ENCODE measurements at regions not wholly inside any gene's neighbourhood (a gene's known extent, or its start where the extent isn't known, plus 50 kb on each side); places are given as distances from the start of the nearest gene placed in this dataset.
"Not testable (repeated sequence)": the region's sequence is repeated elsewhere in the genome, so short reads cannot be mapped to it uniquely, and the experiment has no call there.

DNA sequence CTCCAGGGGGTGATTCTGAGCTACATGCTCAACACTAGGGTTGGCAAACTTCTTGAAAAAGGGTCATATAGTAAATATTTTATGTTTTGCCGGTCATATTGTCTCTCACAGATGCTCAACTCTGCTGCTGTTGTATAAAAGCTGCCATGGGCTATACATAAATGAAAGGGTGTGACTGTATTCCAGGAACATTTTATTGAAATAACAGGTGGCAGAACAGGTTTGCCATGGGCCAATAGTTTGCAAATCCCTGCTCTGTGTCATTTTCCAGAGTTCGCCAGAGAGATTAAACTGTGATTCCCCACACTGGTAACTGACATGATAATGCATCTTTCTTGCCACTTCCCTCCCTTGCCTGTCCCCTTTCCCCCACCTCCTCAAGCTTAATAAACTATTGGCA lies 144.1 kb downstream of the NPIPA8 start:
- in situ Hi-C loops (cut with MboI; ENCODE audit: low pct_unique_long_range_greater_than_20kb in 2 of 9, low sequenced_read_pairs in 9 of 9, unreplicated experiment in 9 of 9): not testable (repeated sequence)
- no CpG with 5 or more reads among the region's 2 CpGs for WGBS, 10 experiments

DNA sequence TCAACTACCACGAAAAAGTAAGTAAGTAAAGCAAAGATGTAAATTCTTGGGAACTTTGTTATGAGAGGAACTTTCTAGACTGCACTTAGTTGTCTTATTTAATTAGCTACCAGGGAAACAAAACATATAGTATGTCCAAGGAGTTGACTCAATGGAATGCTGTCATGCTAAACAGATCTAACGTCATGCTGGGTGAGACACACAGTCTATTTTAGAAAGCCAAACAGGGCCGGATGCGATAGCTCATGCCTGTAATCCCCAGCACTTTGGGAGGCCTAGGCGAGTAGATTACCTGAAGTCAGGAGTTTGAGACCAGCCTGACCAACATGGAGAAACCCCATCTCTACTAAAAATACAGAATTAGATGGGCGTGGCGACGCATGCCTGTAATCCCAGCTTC lies 146.4 kb downstream of the NPIPA8 start:
- peak in 4 of 8 experiments; percentile 35 to 91 (median 75) for ATAC-seq (replicated peaks in 6 of 8)
- H3K27ac ChIP-seq; in situ Hi-C loops (cut with MboI; ENCODE audit: low pct_unique_long_range_greater_than_20kb in 2 of 9, low sequenced_read_pairs in 9 of 9, unreplicated experiment in 9 of 9): not testable (repeated sequence)

More for the DNA sequence above, 144.1 kb downstream of the NPIPA8 start:
- H3K4me1 ChIP-seq (replicated peaks in 1 of 2); H3K4me3 ChIP-seq; ATAC-seq (replicated peaks in 6 of 8); H3K27ac ChIP-seq: not testable (repeated sequence)

DNA sequence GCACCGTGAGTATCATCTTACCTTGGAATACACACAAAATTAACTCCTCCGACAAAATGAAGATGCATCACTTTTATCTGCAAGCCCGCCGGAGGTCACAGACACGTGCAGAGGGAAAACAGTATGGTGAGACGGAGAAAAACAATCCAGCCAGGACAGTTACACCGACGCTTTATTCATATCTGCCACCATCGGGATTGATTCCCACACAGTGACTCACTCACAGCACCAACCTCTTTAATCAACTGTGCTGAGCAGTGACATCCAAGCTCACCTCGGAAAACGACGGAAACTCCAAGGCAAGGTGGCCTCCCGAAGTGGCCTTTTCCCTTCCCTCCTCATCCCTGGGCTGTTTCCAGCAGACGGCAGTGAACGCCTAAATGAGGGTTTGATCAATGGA lies 151.8 kb downstream of the NPIPA8 start:
- H3K4me1 ChIP-seq (replicated peaks in 1 of 2); in situ Hi-C loops (cut with MboI; ENCODE audit: low pct_unique_long_range_greater_than_20kb in 2 of 9, low sequenced_read_pairs in 9 of 9, unreplicated experiment in 9 of 9); H3K4me3 ChIP-seq; H3K27ac ChIP-seq: not testable (repeated sequence)
- peak in 5 of 8 experiments; percentile 52 to 97 (median 86) for ATAC-seq (replicated peaks in 6 of 8)
- no CpG with 5 or more reads among the region's 15 CpGs for WGBS, 10 experiments

More for the DNA sequence above, 146.4 kb downstream of the NPIPA8 start:
- no CpG with 5 or more reads among the region's 8 CpGs for WGBS, 10 experiments
- not testable (repeated sequence) for H3K4me1 ChIP-seq (replicated peaks in 1 of 2); H3K4me3 ChIP-seq

DNA sequence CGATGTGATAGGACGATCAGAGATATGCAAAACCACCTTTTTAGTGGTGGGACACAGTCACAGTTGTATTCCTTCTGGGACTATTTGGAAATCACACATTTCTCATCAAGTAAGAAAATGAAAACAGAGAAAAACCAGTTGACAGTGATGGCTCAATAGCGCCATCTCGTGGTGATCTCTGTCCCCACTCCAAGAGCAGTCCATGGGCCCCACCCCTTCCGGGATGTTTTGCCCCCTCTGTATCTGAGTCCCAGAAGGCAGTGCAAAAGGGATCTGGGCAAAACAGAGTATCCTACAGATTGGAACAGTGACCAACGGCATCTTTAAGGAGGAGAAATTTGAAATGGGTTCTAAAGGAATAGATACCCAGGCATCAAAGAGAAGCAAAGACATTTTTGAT lies 155.5 kb downstream of the NPIPA8 start:
- ATAC-seq (replicated peaks in 6 of 8): peak in 4 of 8 experiments; percentile 40 to 82 (median 66)
- no CpG with 5 or more reads among the region's 6 CpGs for WGBS, 10 experiments
- H3K4me3 ChIP-seq; H3K4me1 ChIP-seq (replicated peaks in 1 of 2); H3K27ac ChIP-seq; in situ Hi-C loops (cut with MboI; ENCODE audit: low pct_unique_long_range_greater_than_20kb in 2 of 9, low sequenced_read_pairs in 9 of 9, unreplicated experiment in 9 of 9): not testable (repeated sequence)

DNA sequence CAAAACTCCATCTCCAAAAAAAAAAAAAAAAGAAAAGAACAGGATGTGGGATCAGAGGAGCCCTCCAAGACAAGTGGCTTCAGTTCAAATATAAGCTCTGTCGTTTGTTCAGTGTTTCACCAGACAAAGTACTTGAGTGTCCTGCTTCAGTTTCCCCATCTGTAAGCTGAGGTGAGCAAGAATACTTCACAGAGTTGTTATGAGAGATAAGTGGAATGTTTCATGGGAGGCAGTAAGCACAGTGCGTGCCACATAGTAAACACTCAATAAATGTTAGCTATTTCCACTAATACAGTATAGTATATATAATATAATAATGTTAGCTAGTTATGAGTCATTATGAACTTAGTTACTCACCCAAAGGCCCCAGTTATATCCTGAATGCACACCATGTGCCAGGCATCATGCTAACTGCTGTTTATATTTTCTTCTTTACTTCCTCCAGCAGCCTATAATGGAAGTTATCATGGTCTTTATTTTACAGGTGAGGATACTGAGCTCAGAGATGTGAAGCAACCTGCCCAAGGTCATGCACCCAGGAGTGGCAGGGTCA lies 162.5 kb downstream of the NPIPA8 start:
- in situ Hi-C loops (cut with MboI; ENCODE audit: low pct_unique_long_range_greater_than_20kb in 2 of 9, low sequenced_read_pairs in 9 of 9, unreplicated experiment in 9 of 9); ATAC-seq (replicated peaks in 6 of 8); H3K4me3 ChIP-seq; H3K27ac ChIP-seq; H3K4me1 ChIP-seq (replicated peaks in 1 of 2): not testable (repeated sequence)
- 13 to 100% (median 60%) methylated on average over 1 to 2 of the region's 2 CpGs; no CpG with 5 or more reads in 6 of the 10 experiments for WGBS, 10 experiments

DNA sequence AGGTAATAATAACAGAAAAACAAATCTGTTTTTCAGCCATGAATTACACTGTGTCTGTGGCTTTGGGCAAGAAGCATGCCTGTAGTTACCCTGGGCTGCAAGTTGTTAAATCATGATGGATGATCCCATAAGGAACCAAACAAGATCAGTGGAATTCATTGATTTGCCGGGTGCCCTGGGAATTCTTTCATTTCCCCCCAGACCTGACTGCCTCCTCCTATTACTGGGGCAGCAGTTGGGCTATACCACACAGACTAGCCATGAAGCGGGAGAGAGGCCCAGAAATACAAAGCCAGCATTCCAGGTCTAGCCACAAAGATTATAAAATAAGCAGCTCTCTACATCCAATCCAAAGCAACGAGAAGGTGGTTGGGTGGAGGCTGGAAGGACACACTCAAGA lies 174.2 kb downstream of the NPIPA8 start:
- ATAC-seq (replicated peaks in 6 of 8): peak in 4 of 8 experiments; percentile 52 to 64 (median 56)
- H3K4me1 ChIP-seq (replicated peaks in 1 of 2); H3K4me3 ChIP-seq; in situ Hi-C loops (cut with MboI; ENCODE audit: low pct_unique_long_range_greater_than_20kb in 2 of 9, low sequenced_read_pairs in 9 of 9, unreplicated experiment in 9 of 9); H3K27ac ChIP-seq: not testable (repeated sequence)
- WGBS, 10 experiments: 100% methylated on average over 1 of the region's 3 CpGs; no CpG with 5 or more reads in 9 of the 10 experiments

DNA sequence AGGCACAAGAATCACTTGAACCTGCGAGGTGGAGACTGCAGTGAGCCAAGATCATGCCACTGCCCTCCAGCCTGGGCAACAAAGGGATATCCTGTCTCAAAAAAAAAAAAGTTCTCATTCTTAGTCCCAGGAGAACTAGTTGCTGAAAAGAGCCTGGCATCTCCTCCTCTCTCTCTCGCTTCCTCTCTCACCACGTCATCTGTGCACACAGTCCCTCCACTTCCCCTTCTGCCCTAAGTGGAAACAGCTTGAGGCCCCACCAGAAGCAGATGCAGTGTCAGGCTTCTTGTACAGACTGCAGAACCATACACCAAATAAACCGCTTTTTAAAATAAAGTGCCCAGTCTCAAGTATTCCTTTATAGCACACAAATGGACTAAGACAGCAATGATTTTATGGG lies 175.3 kb downstream of the NPIPA8 start:
- H3K4me3 ChIP-seq; H3K4me1 ChIP-seq (replicated peaks in 1 of 2); in situ Hi-C loops (cut with MboI; ENCODE audit: low pct_unique_long_range_greater_than_20kb in 2 of 9, low sequenced_read_pairs in 9 of 9, unreplicated experiment in 9 of 9); ATAC-seq (replicated peaks in 6 of 8); H3K27ac ChIP-seq: not testable (repeated sequence)
- 100% methylated on average over 1 of the region's 4 CpGs; no CpG with 5 or more reads in 9 of the 10 experiments for WGBS, 10 experiments

DNA sequence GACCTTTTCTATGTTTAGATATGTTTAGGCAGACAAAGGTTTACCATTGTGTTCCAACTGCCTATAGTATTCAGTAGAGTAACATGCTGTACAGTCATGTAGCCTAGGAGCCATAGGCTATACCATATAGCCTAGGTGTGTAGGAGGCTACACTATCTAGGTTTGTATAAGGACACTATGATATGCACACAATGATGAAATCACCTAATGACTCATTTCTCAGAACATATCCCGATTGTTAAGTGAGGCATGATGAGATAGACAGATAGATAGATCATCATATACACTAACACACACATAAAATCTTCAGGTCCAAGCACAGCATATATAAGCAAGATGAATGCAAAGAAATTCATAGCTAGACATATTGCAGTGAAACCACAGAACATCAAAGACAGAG lies 177.4 kb downstream of the NPIPA8 start:
- in situ Hi-C loops (cut with MboI; ENCODE audit: low pct_unique_long_range_greater_than_20kb in 2 of 9, low sequenced_read_pairs in 9 of 9, unreplicated experiment in 9 of 9); H3K4me3 ChIP-seq; H3K27ac ChIP-seq; H3K4me1 ChIP-seq (replicated peaks in 1 of 2): not testable (repeated sequence)
- WGBS, 10 experiments: no CpG with 5 or more reads among the region's 1 CpG
- ATAC-seq (replicated peaks in 6 of 8): peak in 5 of 8 experiments; percentile 58 to 71 (median 62)

DNA sequence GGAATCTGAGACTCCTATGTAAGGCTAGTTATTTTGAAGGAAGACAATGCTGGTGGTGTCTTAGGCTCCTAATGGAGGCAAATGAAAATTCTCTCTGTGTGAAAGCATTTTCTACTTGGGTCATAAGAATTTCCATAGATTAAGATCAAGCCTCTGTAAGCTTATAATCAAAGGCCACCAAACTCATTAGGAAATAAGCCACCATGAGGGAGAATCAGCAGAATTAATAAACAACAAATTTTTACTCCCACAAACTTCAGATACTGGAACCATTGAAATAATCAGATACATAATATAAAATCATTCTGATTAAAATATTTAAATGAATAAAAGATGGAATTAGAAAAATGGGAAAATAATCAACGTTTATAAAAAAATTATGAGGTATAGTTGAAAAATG lies 178.7 kb downstream of the NPIPA8 start:
- H3K27ac ChIP-seq: not testable (repeated sequence)

DNA sequence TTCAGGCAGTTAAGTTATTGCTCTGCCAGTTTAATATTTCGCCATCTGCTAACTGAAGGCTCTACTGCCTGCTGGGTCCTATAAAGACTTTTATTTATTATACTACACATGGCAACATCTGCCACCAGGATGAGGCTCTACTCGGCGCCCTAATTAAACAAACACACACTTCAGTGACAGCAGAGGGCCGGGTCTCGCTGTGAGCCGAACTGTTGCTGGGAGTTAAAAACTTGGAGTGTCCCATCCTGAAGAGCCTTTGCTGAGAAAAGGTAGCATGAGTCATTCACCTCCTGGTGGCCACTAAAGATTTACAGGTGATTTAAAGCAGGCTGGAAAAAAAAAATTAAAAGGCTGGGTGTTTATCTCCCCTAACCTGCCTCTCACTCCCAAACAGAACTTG lies 183.7 kb downstream of the NPIPA8 start:
- in situ Hi-C loops (cut with MboI; ENCODE audit: low pct_unique_long_range_greater_than_20kb in 2 of 9, low sequenced_read_pairs in 9 of 9, unreplicated experiment in 9 of 9); H3K4me1 ChIP-seq (replicated peaks in 1 of 2); H3K27ac ChIP-seq; H3K4me3 ChIP-seq: not testable (repeated sequence)
- peak in 1 of 8 experiments; percentile 46 for ATAC-seq (replicated peaks in 6 of 8)
- WGBS, 10 experiments: no CpG with 5 or more reads among the region's 6 CpGs

More for the DNA sequence above, 178.7 kb downstream of the NPIPA8 start:
- in situ Hi-C loops (cut with MboI; ENCODE audit: low pct_unique_long_range_greater_than_20kb in 2 of 9, low sequenced_read_pairs in 9 of 9, unreplicated experiment in 9 of 9); ATAC-seq (replicated peaks in 6 of 8); H3K4me1 ChIP-seq (replicated peaks in 1 of 2); H3K4me3 ChIP-seq: not testable (repeated sequence)
- WGBS, 10 experiments: 0 to 93% (median 14%) methylated on average over 1 of the region's 1 CpG; no CpG with 5 or more reads in 3 of the 10 experiments

DNA sequence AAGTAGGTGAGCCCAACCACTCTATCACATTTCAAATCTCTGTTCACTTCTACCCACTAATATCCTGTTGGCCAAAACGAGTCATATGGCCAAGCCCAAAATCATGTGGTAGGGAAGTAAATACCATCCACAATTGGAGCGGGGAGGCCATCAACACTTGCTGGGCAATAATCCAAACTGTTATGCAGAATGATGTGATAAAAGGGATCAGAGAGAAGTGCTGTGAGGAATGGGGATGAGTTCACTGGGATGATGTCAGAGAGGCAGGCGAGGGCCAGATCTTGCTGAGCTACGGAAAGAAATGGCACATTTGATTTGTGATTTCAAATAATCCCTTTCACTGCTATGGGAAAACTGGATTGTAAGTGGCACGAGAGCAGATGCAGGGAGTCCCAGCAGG lies 188.4 kb downstream of the NPIPA8 start:
- WGBS, 10 experiments: no CpG with 5 or more reads among the region's 5 CpGs
- in situ Hi-C loops (cut with MboI; ENCODE audit: low pct_unique_long_range_greater_than_20kb in 2 of 9, low sequenced_read_pairs in 9 of 9, unreplicated experiment in 9 of 9): not testable (repeated sequence)
- ATAC-seq (replicated peaks in 6 of 8): peak in 7 of 8 experiments; percentile 29 to 99 (median 83)

DNA sequence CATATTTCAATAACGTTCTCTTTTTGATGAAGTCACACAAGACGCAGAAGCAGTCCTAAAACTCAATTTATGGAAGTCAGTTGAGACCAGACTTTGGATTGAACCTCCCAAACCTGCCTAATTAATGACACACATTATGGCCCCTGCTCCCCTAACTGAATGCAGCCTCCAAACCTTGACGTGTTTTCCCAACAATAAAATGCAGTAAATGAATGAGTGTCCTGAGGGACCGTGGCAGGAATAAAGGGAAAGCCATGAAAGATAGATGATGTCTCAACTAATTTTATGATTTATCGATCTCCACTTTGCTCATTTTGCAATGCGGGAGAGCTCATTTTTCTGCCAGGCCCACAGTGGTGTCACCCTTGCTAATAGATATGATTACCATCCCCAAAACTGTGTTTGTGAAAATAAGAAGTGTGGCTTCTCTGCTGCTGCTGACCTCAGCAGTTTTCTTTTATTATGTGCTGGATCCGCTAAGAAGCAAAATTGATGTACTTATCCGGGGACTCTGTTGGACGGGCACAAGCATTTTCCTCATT lies 189.9 kb downstream of the NPIPA8 start:
- H3K4me1 ChIP-seq (replicated peaks in 1 of 2); in situ Hi-C loops (cut with MboI; ENCODE audit: low pct_unique_long_range_greater_than_20kb in 2 of 9, low sequenced_read_pairs in 9 of 9, unreplicated experiment in 9 of 9); H3K4me3 ChIP-seq; H3K27ac ChIP-seq: not testable (repeated sequence)
- ATAC-seq (replicated peaks in 6 of 8): peak in 4 of 8 experiments; percentile 42 to 77 (median 64)
- WGBS, 10 experiments: no CpG with 5 or more reads among the region's 9 CpGs

More for the DNA sequence above, 188.4 kb downstream of the NPIPA8 start:
- not testable (repeated sequence) for H3K4me1 ChIP-seq (replicated peaks in 1 of 2); H3K27ac ChIP-seq; H3K4me3 ChIP-seq

DNA sequence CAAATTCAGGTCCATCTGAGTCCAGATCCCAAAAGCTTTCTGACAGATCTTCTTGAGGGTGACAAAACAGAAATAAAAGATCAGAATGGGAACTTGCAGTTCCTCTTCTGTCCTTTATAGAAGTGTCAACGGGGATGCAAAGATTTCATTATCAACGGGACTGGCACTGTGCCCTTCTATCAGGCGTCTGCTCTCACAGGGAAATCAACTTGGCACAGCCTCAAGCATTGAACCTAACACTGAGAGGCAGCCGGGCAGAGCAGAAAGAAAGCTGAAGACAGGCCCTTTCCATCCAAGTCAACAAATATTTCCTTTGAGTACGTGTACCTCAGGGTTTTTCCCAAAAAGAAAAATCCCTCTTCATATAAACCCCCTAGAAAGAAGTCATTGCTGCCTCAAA lies 194.5 kb downstream of the NPIPA8 start:
- WGBS, 10 experiments: no CpG with 5 or more reads among the region's 5 CpGs
- in situ Hi-C loops (cut with MboI; ENCODE audit: low pct_unique_long_range_greater_than_20kb in 2 of 9, low sequenced_read_pairs in 9 of 9, unreplicated experiment in 9 of 9); H3K4me3 ChIP-seq; H3K27ac ChIP-seq; H3K4me1 ChIP-seq (replicated peaks in 1 of 2); ATAC-seq (replicated peaks in 6 of 8): not testable (repeated sequence)

DNA sequence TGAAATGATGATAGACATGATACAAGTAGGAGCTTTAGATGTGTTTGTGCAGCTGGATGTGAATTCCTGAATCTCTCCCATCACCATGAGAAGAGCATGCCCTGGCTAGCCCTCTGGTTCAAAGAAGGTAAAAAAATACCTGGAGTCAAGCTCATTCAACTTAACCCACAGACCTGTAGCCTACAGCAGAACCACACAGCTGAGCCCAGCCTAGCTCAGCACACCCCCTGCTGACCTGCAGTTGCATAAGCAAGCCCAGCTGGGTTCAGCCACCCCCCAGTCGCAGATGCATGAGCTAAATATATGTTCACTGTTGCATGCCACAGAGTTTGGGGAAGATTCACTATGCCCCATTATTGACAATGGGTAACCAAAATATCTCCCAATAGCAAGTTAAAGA lies 200.2 kb downstream of the NPIPA8 start:
- H3K4me1 ChIP-seq (replicated peaks in 1 of 2); H3K27ac ChIP-seq; H3K4me3 ChIP-seq; ATAC-seq (replicated peaks in 6 of 8); in situ Hi-C loops (cut with MboI; ENCODE audit: low pct_unique_long_range_greater_than_20kb in 2 of 9, low sequenced_read_pairs in 9 of 9, unreplicated experiment in 9 of 9): not testable (repeated sequence)
- WGBS, 10 experiments: no CpG with 5 or more reads among the region's 1 CpG
